ENCODE measurements at regions not wholly inside any gene's neighbourhood (a gene's known extent, or its start where the extent isn't known, plus 50 kb on each side); places are given as distances from the start of the nearest gene placed in this dataset.

GRCh38 chr7:82685214-82685613 lies 241.6 kb upstream of the CACNA2D1 start (continued):
- TF ChIP-seq KLF1 (tag by site-specific recombination; IDR thresholded peaks at IDR 0.05) (no peak), ZXDB (tag by site-specific recombination; IDR thresholded peaks at IDR 0.05) (no peak), ZBTB10 (tag by site-specific recombination; IDR thresholded peaks at IDR 0.05) (no peak)

DNA sequence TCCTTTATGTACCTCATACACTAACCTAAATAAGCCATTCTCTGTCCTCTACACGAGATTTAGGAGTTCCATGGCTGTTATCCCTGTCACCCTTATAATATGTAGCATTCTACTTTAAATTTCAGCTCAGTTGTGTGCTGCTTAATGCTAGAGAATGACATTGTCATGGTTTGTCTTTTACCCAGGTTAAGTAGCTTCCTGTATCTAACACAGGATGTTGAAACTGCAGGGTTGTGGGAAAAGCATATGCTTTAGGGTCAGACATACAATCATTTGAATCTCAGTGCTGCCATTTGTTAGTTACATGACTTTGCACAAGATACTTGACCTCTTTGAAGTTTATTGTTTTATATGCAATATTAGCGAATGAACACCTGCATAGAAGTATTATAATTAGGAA lies 235.1 kb upstream of the CACNA2D1 start:
- Histone ChIP-seq H3K4me1 (ENCODE audit: control insufficient read depth, insufficient read depth, low read length) (no peaks in the 10 kb centered on the region), H3K4me3 (ENCODE audit: low read depth, low read length) (no peak overlapping the region), H3K27ac (ENCODE audit: extremely low read depth, low read depth, low read length) (no peak overlapping the region), H3K9me3 (ENCODE audit: control insufficient read depth, insufficient read depth, low read depth, low read length) (no peaks in the 10 kb centered on the region), H3K36me3 (ENCODE audit: control insufficient read depth in 2 of 2, insufficient read depth in 1 of 2, low read length in 2 of 2) (no peaks in the 10 kb centered on the region)
- CTCF ChIA-PET, result no interaction called here
- TF ChIP-seq, protein P1, sequence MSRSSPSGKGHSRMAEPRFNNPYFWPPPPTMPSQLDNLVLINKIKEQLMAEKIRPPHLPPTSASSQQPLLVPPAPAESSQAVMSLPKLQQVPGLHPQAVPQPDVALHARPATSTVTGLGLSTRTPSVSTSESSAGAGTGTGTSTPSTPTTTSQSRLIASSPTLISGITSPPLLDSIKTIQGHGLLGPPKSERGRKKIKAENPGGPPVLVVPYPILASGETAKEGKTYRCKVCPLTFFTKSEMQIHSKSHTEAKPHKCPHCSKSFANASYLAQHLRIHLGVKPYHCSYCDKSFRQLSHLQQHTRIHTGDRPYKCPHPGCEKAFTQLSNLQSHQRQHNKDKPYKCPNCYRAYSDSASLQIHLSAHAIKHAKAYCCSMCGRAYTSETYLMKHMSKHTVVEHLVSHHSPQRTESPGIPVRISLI (tag by site-specific recombination; IDR thresholded peaks at IDR 0.05), result no peak
- TF ChIP-seq ZNF202 (tag by site-specific recombination; IDR thresholded peaks at IDR 0.05; ENCODE audit: borderline replicate concordance) (no peak), MZF1 (tag by site-specific recombination; IDR thresholded peaks at IDR 0.05; ENCODE audit: borderline replicate concordance) (no peak), ZNF121 (tag by site-specific recombination; IDR thresholded peaks at IDR 0.05) (no peak), ZNF843 (tag by site-specific recombination; IDR thresholded peaks at IDR 0.05) (no peak), REPIN1 (tag by site-specific recombination; IDR thresholded peaks at IDR 0.05; ENCODE audit: low read depth) (no peak), ZNF514 (tag by site-specific recombination; IDR thresholded peaks at IDR 0.05) (no peak), ZNF23 (tag by site-specific recombination; IDR thresholded peaks at IDR 0.05; ENCODE audit: borderline replicate concordance) (no peak), ZNF214 (tag by site-specific recombination; IDR thresholded peaks at IDR 0.05; ENCODE audit: borderline replicate concordance) (no peak), TRIM28 (IDR thresholded peaks at IDR 0.05; ENCODE audit: borderline replicate concordance, low read length) (no peak), ZNF549 (tag by site-specific recombination; IDR thresholded peaks at IDR 0.05) (no peak), ZNF132 (tag by site-specific recombination; IDR thresholded peaks at IDR 0.05; ENCODE audit: borderline replicate concordance) (no peak), ZNF76 (tag by site-specific recombination; IDR thresholded peaks at IDR 0.05; ENCODE audit: borderline replicate concordance, low read depth) (no peak), ZNF37A (tag by site-specific recombination; IDR thresholded peaks at IDR 0.05) (no peak), ZNF623 (tag by site-specific recombination; IDR thresholded peaks at IDR 0.05) (no peak)
- TF ChIP-seq, protein P2, sequence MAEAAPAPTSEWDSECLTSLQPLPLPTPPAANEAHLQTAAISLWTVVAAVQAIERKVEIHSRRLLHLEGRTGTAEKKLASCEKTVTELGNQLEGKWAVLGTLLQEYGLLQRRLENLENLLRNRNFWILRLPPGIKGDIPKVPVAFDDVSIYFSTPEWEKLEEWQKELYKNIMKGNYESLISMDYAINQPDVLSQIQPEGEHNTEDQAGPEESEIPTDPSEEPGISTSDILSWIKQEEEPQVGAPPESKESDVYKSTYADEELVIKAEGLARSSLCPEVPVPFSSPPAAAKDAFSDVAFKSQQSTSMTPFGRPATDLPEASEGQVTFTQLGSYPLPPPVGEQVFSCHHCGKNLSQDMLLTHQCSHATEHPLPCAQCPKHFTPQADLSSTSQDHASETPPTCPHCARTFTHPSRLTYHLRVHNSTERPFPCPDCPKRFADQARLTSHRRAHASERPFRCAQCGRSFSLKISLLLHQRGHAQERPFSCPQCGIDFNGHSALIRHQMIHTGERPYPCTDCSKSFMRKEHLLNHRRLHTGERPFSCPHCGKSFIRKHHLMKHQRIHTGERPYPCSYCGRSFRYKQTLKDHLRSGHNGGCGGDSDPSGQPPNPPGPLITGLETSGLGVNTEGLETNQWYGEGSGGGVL (tag by site-specific recombination; IDR thresholded peaks at IDR 0.05), result no peak
- TF ChIP-seq, protein P3, sequence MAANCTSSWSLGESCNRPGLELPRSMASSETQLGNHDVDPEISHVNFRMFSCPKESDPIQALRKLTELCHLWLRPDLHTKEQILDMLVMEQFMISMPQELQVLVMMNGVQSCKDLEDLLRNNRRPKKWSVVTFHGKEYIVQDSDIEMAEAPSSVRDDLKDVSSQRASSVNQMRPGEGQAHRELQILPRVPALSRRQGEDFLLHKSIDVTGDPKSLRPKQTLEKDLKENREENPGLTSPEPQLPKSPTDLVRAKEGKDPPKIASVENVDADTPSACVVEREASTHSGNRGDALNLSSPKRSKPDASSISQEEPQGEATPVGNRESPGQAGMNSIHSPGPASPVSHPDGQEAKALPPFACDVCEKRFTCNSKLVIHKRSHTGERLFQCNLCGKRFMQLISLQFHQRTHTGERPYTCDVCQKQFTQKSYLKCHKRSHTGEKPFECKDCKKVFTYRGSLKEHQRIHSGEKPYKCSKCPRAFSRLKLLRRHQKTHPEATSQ (tag by site-specific recombination; IDR thresholded peaks at IDR 0.05), result no peak
- TF ChIP-seq, protein P4, sequence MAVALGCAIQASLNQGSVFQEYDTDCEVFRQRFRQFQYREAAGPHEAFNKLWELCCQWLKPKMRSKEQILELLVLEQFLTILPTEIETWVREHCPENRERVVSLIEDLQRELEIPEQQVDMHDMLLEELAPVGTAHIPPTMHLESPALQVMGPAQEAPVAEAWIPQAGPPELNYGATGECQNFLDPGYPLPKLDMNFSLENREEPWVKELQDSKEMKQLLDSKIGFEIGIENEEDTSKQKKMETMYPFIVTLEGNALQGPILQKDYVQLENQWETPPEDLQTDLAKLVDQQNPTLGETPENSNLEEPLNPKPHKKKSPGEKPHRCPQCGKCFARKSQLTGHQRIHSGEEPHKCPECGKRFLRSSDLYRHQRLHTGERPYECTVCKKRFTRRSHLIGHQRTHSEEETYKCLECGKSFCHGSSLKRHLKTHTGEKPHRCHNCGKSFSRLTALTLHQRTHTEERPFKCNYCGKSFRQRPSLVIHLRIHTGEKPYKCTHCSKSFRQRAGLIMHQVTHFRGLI (tag by site-specific recombination; IDR thresholded peaks at IDR 0.05), result no peak
- POLR2A ChIA-PET, result no interaction called here

All from HEK293 (cell line).